Subcutaneous abdominal adipose tissue (tissue), 5 donors: ENCODE measurements at regions not wholly inside any gene's neighbourhood (a gene's known extent, or its start where the extent isn't known, plus 50 kb on each side); places are given as distances from the start of the nearest gene placed in this dataset.
"Not testable (repeated sequence)": the region's sequence is repeated elsewhere in the genome, so short reads cannot be mapped to it uniquely, and the experiment has no call there.

Experiments used
- H3K27ac ChIP-seq: one replicate; pipeline ENCODE4 v1.7.0; 2013; ENCODE audit warnings: low read depth, mild to moderate bottlenecking, inconsistent platforms, low read length, moderate library complexity
- H3K27me3 ChIP-seq, 5 donors: one replicate each; pipeline ENCODE4 v1.7.0; 2013; ENCODE audit warnings: low read length in 5 of 5, inconsistent platforms in 1 of 5; ENCODE audit not compliant: control insufficient read depth in 5 of 5, insufficient read depth in 4 of 5
- H3K36me3 ChIP-seq, 5 donors: one replicate each; pipeline ENCODE4 v1.7.0; 2013; ENCODE audit warnings: low read length in 5 of 5; ENCODE audit not compliant: control insufficient read depth in 5 of 5, insufficient read depth in 5 of 5
- H3K4me1 ChIP-seq, 5 donors: one replicate each; pipeline ENCODE4 v1.7.0; 2013; ENCODE audit warnings: low read length in 5 of 5, mild to moderate bottlenecking in 3 of 5, moderate library complexity in 1 of 5; ENCODE audit not compliant: control insufficient read depth in 5 of 5, insufficient read depth in 5 of 5
- H3K4me3 ChIP-seq, 5 donors: one replicate each; pipeline ENCODE4 v1.7.0; 2013; ENCODE audit warnings: low read length in 5 of 5, low read depth in 1 of 5
- H3K9ac ChIP-seq, 5 donors: one replicate each; pipeline ENCODE4 v1.7.0; 2013; ENCODE audit warnings: low read length in 5 of 5, mild to moderate bottlenecking in 4 of 5, moderate library complexity in 3 of 5
- H3K9me3 ChIP-seq, 5 donors: one replicate each; pipeline ENCODE4 v1.7.0; 2013; ENCODE audit warnings: low read length in 5 of 5; ENCODE audit not compliant: control insufficient read depth in 5 of 5
- donor health status: healthy.
- donor health status: healthy.
- donor health status: healthy.
- donor health status: healthy.
- donor health status: healthy.

DNA sequence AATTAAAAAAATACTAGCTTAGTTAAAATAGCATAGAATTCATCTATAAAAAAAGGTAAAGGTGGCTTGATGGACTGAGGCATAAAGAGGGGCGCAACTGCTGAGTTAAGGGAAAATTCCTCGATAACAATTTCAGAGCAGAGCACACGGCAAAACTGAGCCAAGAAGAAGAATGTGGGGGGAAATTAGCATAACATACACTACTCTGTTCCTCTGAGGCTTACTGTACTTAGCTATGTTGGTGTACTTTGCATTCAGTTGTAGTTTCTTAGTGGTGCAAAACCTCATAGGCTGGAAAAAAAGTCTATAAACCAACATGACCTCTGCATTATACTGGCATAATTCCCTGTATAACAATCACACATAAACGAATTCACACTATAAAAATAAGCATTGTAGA is 357.9 kb upstream of the LRRC3B start:
- H3K36me3 ChIP-seq, result no peaks in the 10 kb centered on the region
- no peaks in the 10 kb centered on the region for H3K27me3 ChIP-seq
- H3K4me3 ChIP-seq, result no peak overlapping the region
- no peak overlapping the region for H3K9ac ChIP-seq
- no peaks in the 10 kb centered on the region for H3K9me3 ChIP-seq
- H3K27ac ChIP-seq, result no peak overlapping the region
- H3K4me1 ChIP-seq, result peaks cover 0 to 8% (median 7%) of the 10 kb centered on the region in 5 donors

DNA sequence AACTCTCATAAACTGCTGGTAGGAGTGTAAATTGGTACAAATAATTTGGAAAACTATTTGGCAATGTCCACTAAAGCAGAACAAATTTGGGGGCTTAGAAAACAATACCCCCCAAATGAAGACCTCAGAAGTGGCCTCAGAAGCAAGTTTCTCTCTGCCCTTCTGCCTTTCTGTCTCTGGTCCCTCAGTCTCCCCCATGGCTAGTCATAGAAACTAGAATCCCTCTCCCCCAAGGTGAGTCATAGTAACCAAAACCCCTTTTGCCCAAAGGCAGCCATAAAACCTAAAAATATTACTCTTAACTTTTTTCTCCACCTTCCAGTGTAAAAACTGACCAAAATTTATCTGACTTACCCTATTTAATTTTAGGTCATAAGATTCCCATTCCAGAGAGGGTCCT is 350.7 kb upstream of the LRRC3B start:
- no peak overlapping the region for H3K4me3 ChIP-seq
- no peaks in the 10 kb centered on the region for H3K4me1 ChIP-seq
- H3K27me3 ChIP-seq, result no peaks in the 10 kb centered on the region
- H3K9me3 ChIP-seq, result no peaks in the 10 kb centered on the region
- H3K36me3 ChIP-seq, result no peaks in the 10 kb centered on the region
- H3K9ac ChIP-seq, result no peak overlapping the region
- no peak overlapping the region for H3K27ac ChIP-seq

DNA sequence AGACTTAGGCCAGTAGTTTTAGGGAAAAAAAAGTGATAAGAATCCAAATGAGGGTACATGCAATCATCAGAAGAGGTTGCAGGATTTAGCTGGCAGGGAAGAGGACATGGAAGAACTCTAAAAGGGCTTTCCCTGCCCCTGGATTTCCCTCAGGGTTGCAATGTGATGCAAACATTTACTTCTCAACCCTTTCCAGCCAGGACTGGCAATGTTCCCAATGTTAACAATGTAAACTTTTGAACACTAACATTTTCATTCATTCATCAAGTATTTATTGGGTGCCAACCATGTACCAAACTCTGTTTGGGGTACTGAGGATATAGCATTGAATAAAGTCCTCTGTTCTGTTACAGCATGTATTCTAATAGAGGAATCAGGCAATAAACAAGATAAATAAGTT is 349.4 kb upstream of the LRRC3B start:
- no peak overlapping the region for H3K9ac ChIP-seq

DNA sequence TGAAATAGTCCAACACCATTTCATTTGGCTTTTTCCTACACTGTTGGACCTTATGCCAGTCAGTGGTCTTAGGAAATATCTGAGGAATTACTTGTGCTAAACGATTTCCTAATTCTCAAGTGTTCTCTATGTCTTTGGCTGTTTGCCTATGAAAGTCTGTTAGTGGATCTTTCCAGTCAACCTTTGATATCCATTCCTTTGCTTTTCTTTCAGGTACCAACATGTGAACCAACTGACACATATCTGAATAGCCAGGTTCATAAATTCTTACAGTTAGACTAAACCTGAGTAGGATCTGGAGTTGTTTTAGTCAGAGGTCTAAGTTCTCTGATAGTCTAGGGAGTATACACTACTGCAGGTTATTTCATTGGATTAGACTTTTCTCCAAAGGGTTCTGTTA is 343.5 kb upstream of the LRRC3B start:
- Histone ChIP-seq H3K9ac (no peak overlapping the region), H3K4me3 (no peak overlapping the region)

More for the DNA sequence above, 349.4 kb upstream of the LRRC3B start:
- no peak overlapping the region for H3K27ac ChIP-seq
- H3K9me3 ChIP-seq, result no peaks in the 10 kb centered on the region
- H3K4me1 ChIP-seq, result peaks cover 0 to 3% (median 0%) of the 10 kb centered on the region in 5 donors
- H3K36me3 ChIP-seq, result no peaks in the 10 kb centered on the region
- no peak overlapping the region for H3K4me3 ChIP-seq
- H3K27me3 ChIP-seq, result no peaks in the 10 kb centered on the region

DNA sequence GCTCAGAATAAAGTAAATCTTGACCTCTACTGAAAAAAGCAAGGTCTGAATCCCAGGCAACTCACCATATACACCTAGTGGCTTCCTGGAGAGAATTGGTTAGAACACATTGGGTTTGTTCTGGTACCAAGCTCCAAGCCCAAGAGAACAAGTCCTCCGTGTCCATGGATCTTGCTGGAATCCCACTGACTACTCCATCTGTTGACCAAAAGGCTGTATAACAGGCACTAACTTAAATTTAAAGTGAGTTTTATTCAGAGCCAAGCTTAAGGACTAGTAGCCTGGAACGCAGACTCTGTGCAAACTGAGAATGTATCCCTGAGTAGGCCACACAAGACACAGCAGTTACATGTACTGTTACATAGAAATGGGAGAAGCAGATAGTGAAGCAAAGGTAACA is 342.1 kb upstream of the LRRC3B start:
- Histone ChIP-seq H3K9me3 (peaks cover 4 to 31% (median 11%) of the 10 kb centered on the region in 5 donors), H3K9ac (no peak overlapping the region), H3K27me3 (no peaks in the 10 kb centered on the region), H3K27ac (no peak overlapping the region), H3K4me1 (peaks cover 0 to 3% (median 0%) of the 10 kb centered on the region in 5 donors), H3K36me3 (no peaks in the 10 kb centered on the region), H3K4me3 (no peak overlapping the region)

More for the DNA sequence above, 343.5 kb upstream of the LRRC3B start:
- Histone ChIP-seq H3K9me3 (peaks cover 0 to 18% (median 7%) of the 10 kb centered on the region in 5 donors), H3K27ac (no peak overlapping the region), H3K36me3 (no peaks in the 10 kb centered on the region), H3K27me3 (no peaks in the 10 kb centered on the region), H3K4me1 (peaks cover 0 to 3% (median 0%) of the 10 kb centered on the region in 5 donors)

DNA sequence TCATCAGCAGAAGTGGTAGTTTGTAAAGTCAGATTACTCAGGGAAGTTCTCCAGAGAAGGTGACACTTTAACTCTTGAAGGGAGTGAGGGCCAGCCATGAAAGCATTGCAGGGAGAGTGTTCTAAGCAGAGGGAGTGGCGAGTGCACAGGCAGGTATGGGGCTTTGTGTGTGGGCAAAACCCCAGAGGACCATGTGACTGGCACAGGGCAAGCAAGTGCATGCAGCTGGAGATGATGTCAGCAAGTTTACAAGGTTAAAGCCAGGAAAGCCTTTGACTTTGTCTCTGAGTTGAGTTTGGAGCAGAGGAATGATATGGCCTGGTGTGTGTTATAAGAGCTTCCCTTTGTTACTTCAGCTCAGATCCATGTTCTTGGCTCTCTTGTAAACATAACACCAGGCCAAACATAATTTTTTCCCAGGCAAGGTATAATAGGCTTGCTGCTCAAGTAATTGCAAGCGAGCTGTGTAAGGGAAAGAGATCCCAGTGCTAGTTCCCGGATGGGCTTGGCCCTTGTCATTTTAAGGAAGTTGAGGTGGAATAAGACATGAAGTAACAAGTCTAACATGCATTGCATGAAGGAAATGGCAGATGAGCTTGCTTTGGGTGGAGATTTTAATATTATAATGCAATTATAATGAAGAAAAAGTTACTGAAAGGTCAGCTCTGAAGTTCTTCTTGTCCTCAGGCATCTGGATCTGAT is 341.1 kb upstream of the LRRC3B start:
- no peak overlapping the region for H3K4me3 ChIP-seq
- no peaks in the 10 kb centered on the region for H3K36me3 ChIP-seq
- peaks cover 4 to 31% (median 11%) of the 10 kb centered on the region in 5 donors for H3K9me3 ChIP-seq
- no peak overlapping the region for H3K9ac ChIP-seq
- H3K4me1 ChIP-seq, result peaks cover 0 to 3% (median 0%) of the 10 kb centered on the region in 5 donors
- no peak overlapping the region for H3K27ac ChIP-seq
- no peaks in the 10 kb centered on the region for H3K27me3 ChIP-seq

DNA sequence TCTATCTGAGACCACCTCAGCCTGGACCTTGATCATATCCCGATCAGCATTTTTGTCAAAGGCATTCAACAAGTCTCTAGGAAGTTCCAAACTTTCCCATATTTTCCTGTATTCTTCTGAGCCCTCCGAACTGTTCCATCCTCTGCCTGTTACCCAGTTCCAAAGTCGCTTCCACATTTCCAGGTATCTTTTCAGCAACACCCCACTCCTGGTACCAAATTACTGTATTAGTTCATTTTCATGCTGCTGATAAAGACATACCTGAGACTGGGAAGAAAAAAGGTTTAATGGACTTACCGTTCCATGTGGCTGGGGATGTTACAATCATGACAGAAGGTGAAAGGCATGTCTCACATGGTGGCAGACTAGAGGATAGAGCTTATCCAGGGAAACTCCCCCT is 338.1 kb upstream of the LRRC3B start:
- not testable (repeated sequence) for H3K4me3 ChIP-seq, H3K27ac ChIP-seq, H3K4me1 ChIP-seq, H3K36me3 ChIP-seq, H3K9ac ChIP-seq, H3K27me3 ChIP-seq
- H3K9me3 ChIP-seq, result peaks cover 4 to 31% (median 13%) of the 10 kb centered on the region in 5 donors

DNA sequence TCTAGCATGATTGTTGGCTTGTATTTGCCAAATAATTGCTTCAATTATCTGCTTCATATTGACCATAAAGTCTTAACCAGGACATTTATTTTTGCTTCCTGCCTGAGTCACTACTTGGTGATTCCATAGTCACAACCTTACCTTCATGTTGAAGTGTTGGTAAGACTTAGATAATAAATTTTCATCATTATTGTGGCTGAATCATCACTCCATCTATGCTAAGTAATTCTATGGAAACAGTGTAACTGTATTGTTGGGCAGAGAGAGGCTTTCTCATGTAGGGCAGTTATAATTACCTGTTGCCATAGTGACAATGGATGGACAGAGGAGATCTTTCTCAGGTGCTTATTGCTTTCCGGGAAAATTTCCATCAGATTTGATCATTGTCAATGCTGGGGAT is 330.7 kb upstream of the LRRC3B start:
- Histone ChIP-seq H3K9me3 (peaks cover 0 to 3% (median 0%) of the 10 kb centered on the region in 5 donors), H3K27ac (no peak overlapping the region), H3K9ac (no peak overlapping the region), H3K36me3 (no peaks in the 10 kb centered on the region), H3K27me3 (no peaks in the 10 kb centered on the region), H3K4me1 (no peaks in the 10 kb centered on the region), H3K4me3 (no peak overlapping the region)

DNA sequence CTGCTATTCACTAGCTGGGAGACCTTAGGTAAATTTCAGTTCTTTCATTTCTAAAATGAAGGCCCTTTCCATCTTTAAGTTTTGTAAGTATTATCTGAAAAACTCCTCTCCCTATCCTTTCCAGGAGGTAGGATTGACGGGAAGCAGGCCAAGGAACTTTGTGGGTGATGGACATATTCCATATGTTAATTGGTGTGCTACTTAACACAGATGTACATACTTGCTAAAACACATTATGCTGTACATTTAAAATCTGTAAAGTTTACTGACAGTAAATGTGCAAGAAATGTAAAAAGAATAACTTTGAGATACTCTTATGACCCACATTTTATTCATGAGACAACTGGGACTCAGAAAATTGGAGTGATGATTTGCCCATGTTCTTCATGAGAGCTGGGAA is 329.8 kb upstream of the LRRC3B start:
- no peak overlapping the region for H3K27ac ChIP-seq
- H3K9me3 ChIP-seq, result peaks cover 0 to 3% (median 0%) of the 10 kb centered on the region in 5 donors
- H3K4me1 ChIP-seq, result no peaks in the 10 kb centered on the region
- no peak overlapping the region for H3K4me3 ChIP-seq
- no peaks in the 10 kb centered on the region for H3K36me3 ChIP-seq
- no peaks in the 10 kb centered on the region for H3K27me3 ChIP-seq
- H3K9ac ChIP-seq, result no peak overlapping the region

DNA sequence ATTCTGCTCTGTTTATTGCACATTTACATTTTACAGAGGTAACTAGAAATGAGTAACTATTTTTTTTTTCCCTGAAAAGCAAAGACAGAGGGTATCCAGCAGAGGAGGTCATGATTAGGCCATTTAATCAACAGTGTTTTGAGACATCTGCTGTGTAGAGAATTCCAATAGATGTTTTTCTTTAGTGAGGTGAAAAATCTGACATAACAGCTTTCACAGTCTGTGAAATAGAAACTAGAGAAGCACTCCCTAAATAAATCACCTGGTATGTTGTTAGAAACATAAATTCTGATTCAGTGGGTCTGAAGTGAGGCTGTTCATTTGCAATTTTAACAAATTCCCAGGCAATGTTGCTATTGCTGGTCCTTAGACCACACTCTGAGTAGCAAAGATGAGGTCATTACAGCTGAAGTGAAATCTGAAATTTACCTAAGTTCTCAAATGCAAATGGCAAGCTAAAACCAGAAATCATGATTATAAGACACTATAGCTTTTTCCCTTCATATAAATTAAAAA is 329.2 kb upstream of the LRRC3B start:
- Histone ChIP-seq H3K4me1 (no peaks in the 10 kb centered on the region), H3K36me3 (no peaks in the 10 kb centered on the region), H3K9me3 (peaks cover 0 to 3% (median 0%) of the 10 kb centered on the region in 5 donors), H3K4me3 (no peak overlapping the region), H3K27ac (no peak overlapping the region), H3K9ac (no peak overlapping the region), H3K27me3 (no peaks in the 10 kb centered on the region)
